GM18858 (cell line): ENCODE measurements at regions not wholly inside any gene's neighbourhood (a gene's known extent, or its start where the extent isn't known, plus 50 kb on each side); places are given as distances from the start of the nearest gene placed in this dataset.

ENCODE experiments used
- ATAC-seq: cut with Tn5 transposase; IDR thresholded peaks from one replicate; pipeline ENCODE4 v1.9.1; 2021; ENCODE audit not compliant: unreplicated experiment

DNA sequence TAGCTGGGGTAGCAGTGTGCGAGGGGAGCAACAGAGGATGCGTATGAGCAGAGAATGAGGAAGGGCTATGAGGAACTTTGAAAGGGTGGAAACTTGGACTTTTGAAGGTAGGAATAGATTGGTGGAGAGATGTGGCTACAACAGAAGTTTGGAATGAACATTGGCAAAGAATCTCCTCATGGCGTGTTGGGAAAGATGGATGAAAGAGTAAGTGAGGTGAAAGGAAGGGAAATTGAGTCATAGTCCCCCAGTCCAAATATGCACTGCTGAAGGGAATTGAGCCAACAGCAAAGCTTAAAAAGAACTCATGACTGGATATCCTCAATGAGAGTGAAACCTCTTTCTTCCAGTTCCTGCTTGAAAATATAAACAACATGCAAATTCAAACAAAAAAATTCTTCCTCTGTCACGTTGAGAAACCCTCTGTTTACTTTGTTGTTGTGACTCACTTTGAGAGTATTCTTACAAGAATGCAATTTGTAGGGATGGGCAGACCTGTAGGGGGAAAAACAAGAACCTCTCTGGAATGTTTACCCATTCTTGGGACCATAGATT lies 313.2 kb upstream of the KCNJ16 start:
- ATAC-seq: no peak

GRCh38 chr17:69762359-69762758 lies 312.7 kb upstream of the KCNJ16 start:
- no peak for ATAC-seq

GRCh38 chr17:69762766-69763165 lies 312.3 kb upstream of the KCNJ16 start:
- ATAC-seq: no peak

GRCh38 chr17:69763503-69763902 lies 311.5 kb upstream of the KCNJ16 start:
- no peak for ATAC-seq

DNA sequence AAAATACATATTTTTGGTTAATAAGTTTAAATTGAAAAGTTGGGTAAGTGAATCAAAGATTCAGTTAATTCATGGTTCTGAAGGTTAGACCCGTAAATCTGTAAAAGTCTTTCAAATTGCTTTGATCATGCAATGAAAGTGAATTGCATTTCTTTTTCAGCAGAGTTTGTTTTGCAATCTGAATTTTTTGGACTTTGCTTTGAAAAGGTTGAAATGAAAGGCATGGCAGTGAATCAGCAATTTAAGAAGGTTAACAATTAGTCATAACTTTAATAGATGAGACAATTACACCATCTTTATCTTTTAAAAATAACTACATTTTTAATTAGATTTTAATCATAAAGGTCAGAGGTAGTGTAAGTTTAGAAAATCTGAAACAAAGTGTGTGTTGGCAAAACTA lies 310.9 kb upstream of the KCNJ16 start:
- no peak for ATAC-seq

- ATAC-seq: no peak
Measured at GRCh38 chr17:69769050-69769449, 306.0 kb upstream of the KCNJ16 start.

GRCh38 chr17:69773081-69773480 lies 301.9 kb upstream of the KCNJ16 start:
- no peak for ATAC-seq

- no peak for ATAC-seq
Measured at GRCh38 chr17:69779378-69780214, 295.4 kb upstream of the KCNJ16 start.

GRCh38 chr17:69783865-69784264 lies 291.2 kb upstream of the KCNJ16 start:
- ATAC-seq: no peak

- no peak for ATAC-seq
Measured at GRCh38 chr17:69788957-69789356, 286.1 kb upstream of the KCNJ16 start.

DNA sequence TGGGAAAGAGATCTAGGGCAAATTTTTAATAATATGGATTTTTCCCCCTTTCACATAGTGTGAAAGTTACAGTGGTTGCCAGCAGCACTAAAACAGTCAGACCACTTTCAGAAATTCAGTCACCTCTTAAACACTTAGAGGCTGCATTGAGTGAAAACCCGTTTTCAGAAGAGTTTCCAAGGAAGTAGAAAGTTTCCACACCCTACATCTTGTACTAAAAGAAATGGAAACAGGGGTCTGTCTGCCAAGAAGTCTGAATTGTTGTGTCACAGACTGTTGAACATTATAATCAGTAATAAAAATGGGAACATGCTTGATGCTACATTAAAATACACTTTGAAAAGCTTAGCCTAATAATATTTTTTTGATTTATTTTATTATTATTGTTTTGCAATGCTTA lies 278.9 kb upstream of the KCNJ16 start:
- no peak for ATAC-seq

DNA sequence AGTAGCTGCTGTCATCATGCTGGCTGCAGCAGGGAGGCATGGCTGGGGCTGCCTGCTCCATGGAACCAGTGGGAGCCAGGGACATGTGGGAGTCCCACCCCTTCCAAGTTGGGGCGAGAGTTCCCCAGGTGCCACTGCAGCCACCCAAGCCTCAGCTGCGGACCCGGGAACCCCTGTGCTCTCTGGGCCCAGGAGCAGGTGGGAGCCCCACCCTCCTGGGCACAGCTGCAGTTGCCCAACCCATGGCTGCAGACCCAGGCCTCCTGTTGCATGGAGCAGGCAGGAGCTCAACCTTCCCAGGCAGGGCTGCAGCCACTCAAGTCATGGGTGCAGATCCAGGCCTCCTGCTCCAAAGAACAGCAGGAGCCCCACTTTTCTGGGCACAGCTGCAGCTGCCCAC lies 274.2 kb upstream of the KCNJ16 start:
- ATAC-seq: no peak

- no peak for ATAC-seq
Measured at GRCh38 chr17:69801368-69801767, 273.7 kb upstream of the KCNJ16 start.

DNA sequence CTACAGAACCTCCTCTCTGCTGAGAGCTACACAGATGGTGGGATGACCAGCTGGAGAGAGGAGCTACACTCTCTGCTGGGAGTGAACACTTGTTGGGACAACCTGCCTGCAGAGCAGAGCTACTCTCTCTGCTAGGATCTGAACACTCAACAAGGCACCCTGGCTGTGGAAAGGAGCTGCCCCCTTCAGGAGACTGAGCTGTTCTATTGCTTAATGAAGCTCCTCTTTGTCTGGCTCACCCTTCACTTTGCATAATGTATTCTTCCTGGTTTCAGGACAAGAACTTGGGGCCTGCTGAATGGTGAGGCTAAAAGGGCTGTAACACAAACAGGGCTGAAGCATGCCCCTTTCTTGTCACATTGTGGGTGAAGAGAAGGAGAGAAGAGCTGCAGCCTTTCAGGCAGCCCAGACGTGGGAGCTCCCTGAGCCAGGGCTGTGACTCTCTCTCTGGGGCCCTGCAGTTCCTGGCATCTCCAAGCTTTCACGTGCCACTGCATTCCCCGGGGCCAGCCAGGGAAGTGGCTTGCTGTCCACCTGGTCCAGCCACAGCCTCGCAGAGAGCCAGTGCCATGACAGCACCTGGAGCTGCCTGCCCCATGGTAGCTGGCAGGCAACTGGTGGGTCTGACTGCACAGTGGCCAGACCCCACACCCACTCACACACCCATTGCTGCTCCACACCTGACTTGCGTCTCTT lies 272.8 kb upstream of the KCNJ16 start:
- no peak for ATAC-seq

DNA sequence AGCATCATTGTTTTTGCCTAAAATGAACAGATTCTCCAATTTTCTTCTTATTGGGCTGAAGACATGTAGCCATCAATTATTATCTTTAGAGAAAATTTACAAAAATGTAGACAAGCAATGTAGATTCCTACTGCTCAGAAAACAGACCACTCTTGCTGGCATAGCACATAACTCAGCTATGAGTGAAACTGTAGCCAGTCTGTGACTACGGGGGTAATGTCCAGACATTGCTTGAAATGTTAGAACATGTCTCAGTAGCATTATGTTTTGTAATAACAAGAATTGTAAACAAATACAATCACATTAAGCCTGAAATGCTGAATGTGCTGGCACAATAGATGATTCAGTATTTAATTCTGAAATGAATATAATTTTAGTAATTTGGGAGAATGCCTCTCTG lies 265.7 kb upstream of the KCNJ16 start:
- ATAC-seq: no peak

DNA sequence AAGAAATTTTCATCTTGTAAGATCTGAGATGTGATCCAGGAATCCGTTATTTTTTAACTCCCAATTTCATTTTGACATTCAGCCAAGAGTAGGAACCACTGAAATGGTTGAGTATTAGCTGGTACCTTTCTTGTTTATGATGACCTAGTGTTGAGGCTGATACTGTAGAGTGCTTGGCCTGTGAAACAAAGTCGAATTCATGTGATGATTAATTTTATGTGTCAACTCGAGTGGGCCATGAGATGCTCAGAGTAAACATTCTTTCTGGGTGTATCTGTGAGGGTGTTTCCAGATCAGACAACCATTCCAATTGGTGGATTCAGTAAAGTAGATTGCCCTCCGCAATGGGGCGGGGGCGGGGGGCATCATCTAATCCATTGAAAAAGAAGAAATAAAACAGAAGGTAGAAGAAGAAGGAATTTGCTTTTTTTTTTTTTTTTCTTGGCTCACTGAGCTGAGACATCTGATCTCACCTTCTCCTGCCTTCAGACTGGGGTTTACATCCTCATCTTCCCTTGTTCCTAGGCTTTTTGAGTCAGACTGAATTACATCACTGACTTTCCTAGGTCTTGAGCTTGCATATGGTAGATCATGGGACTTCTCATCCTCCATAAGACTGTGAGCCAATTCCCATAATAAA lies 264.6 kb upstream of the KCNJ16 start:
- ATAC-seq: no peak

- no peak for ATAC-seq
Measured at GRCh38 chr17:69812240-69812837, 262.7 kb upstream of the KCNJ16 start.

DNA sequence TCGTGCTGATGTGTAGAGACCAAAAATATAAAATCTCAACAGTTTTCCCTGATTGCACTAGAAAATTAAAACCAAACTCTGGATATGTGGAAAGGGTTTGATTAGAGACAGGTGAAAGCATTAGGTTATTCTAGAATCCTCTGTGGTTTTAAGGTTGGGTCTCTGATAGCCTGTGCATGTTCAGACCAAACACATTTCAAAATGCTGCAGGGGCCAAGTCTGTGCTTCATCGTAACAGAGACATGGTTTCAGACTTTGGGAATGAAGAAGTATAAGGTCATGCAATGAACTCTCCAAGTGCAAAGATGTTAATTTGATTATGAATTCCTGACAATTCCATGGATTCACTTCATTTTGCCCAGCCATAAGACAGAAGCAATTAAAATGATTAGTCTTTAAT lies 261.0 kb upstream of the KCNJ16 start:
- no peak for ATAC-seq

DNA sequence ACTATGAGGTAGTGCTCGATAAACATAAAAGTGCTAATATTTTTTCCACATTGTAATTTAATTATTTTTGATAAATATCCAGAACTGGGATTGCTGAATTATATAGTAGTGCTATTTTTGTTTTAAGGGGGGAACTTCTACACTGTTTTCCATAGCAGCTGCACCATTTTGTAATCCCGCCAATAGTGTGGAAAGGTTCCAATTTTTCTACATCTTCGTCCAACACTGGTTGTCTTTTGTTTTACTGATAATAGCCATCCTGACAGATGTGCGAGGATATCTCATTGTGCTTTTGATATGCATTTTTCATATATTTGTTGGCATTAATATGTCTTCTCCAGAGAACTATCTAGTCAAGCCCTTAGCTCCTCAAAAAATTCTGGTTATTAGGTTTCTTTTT lies 259.6 kb upstream of the KCNJ16 start:
- ATAC-seq: no peak

DNA sequence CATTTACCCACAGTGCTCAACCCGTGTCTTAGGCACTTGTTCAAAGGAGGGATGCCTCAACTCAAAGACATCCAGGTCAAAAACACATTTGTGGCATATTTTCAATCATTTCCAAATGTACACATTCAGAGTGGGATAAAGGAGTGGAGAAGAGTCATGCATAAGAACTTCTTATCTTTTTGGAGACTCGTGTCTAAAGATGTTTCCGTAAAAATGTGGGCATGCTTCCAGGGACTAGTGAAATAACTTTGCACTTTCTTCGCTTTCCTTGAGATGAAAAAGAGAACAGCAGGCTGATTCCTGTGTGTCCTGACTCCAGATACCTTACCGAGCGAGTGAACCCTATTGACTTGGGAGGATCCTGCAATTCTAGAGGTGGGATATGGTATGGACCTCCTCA lies 256.6 kb upstream of the KCNJ16 start:
- no peak for ATAC-seq

DNA sequence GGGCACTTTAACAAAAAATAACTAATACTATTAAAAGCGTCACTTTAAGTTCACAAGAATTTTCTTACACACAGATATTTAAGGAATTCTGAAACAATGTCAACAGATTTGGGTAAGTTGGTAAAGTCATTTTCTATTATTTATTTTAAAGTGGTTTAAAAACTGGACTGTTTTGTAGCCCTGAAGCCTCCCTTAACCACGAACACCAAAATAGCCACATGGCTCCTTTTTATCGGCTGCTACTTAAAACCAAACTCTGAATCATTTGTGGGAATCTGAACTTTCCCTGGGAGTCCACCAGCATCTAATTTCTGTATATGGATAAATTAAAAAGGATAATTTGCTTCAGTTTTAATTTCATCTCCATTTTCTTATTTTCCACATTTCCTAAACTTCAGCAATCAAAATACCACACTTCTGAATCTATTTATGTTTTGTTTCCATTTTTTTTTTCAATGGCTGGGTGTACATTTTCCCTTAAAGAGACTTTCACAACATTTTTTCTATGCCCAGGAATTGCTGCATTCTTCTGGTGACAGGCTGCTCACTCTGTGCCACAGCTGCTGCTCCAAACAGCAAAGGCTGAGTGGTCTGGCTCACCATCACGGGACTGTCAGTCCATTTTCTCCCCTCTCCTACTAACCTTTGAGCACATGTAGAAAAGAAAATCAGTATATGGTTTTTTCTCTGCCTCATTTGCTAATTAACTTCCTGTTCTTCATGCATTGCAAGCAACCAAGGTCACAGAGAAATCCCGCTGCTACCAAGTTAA lies 255.5 kb upstream of the KCNJ16 start:
- ATAC-seq: no peak
